ENCODE measurements at regions not wholly inside any gene's neighbourhood (a gene's known extent, or its start where the extent isn't known, plus 50 kb on each side); places are given as distances from the start of the nearest gene placed in this dataset.
"Not testable (repeated sequence)": the region's sequence is repeated elsewhere in the genome, so short reads cannot be mapped to it uniquely, and the experiment has no call there.

DNA sequence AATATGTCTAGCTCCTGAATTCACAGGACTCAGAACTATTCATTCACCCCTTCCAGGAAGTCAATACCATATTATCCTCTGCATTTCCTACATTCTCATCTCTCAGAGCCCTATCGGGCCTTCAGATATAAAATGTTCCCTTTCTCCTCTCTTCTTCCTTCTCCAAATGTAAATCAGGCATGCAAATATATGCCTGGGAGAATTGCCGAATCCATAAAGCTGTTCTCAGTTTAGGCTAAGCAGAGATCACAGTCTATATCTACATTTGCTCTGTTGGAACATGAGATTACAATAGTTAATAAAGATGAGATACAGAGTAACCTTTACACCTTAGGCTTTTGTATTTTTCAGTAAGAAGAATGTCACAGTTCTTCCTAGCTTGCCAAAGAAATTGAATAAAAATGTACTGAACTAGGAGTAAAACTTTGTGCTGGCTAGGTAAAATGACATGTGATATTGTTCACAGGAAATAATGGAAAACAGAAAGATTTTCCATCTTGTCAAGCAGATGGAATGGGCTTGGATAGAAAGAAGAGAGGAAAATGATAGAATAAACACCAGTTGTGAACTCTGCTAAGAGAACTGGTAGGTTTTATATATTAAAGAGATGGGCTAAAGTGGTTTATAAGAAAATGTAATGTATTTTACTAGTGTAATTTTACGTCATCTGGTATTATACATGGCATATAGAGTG, 161.5 kb downstream of the NRIP1 start:
- H3K27me3 Mint-ChIP-seq = no peaks in the 10 kb centered on the region
- H3K27ac Mint-ChIP-seq = no peak overlapping the region
- H3K36me3 Mint-ChIP-seq (ENCODE audit: low read depth) = no peaks in the 10 kb centered on the region
- no peak for ATAC-seq (replicated peaks)
- no peak overlapping the region for H3K4me3 Mint-ChIP-seq
- peaks cover 11% of the 10 kb centered on the region for H3K4me1 Mint-ChIP-seq
- H3K9me3 Mint-ChIP-seq = no peaks in the 10 kb centered on the region

DNA sequence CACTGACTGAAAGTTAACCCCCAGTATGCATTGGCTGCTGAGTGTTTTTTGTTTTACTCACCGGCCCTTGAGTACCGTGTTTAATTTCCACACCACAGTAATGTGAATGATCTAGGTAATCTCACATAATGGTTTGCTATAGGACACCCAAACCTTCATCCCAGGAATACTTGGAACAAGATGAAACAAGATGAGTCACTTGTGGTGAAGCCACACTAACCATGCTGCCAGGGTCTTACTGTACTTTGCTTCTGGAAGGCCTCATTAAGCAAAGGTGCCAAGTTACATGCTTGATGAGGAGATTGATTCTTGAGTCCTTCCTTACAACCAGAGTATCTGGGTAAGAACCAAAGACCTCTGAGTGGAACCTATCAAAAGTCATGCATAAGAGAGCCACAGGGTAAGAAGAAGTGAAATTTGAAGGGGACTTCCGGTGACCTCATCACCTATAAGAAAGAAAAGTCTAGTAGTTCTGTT, 163.3 kb downstream of the NRIP1 start:
- Mint-ChIP-seq H3K36me3 (ENCODE audit: low read depth) (no peaks in the 10 kb centered on the region), H3K4me1 (peaks cover 11% of the 10 kb centered on the region), H3K4me3 (no peak overlapping the region), H3K27ac (no peak overlapping the region), H3K9me3 (no peaks in the 10 kb centered on the region), H3K27me3 (no peaks in the 10 kb centered on the region)
- peak; percentile 84 for ATAC-seq (replicated peaks)

DNA sequence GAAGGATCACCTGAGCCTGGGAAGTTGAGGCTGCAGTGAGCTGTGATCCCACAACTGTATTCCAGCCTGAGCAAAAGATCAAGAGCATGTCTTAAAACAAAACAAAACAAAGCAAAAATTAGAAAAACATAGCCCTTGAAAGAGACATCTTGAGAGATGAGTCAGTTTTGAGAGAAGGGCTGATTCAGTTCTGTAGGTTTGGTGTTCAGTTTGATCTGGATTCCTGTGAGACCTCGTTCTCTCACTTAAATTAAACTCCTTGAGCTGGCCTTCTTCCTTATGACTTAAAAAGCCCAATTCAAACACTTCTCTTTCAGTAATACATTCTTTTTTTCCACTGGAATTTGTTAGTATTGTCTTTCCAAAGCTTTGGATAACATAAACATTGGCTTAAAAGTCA, 164.2 kb downstream of the NRIP1 start:
- Mint-ChIP-seq H3K4me1 (peaks cover 11% of the 10 kb centered on the region), H3K36me3 (ENCODE audit: low read depth) (no peaks in the 10 kb centered on the region), H3K9me3 (no peaks in the 10 kb centered on the region), H3K4me3 (peak overlapping the region; percentile 21), H3K27ac (peak overlapping the region; percentile 65), H3K27me3 (no peaks in the 10 kb centered on the region)
- ATAC-seq (replicated peaks) = peak; percentile 58

DNA sequence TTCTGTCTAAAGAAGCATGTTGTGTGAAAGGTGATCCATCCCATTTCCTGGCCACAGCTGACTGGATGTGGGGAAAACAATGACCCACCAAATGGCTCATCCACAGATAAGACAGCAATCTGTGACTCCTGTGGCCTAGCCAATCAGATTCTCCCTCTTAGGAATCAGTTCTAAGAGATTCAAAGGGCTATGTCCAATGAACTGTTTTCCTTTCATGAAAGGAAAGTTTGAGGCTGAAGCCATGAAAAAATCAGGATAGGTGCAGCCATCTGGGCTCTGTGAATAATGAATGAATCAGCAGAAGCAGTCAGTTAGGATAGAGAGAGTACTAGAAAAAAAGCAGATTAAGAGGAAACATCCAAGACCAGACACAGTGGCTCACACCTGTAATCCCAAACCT, 164.7 kb downstream of the NRIP1 start:
- Mint-ChIP-seq H3K4me1 (peaks cover 11% of the 10 kb centered on the region), H3K27me3 (no peaks in the 10 kb centered on the region), H3K9me3 (no peaks in the 10 kb centered on the region), H3K36me3 (ENCODE audit: low read depth) (no peaks in the 10 kb centered on the region), H3K27ac (peak overlapping the region; percentile 65), H3K4me3 (peak overlapping the region; percentile 21)
- ATAC-seq (replicated peaks) = no peak

DNA sequence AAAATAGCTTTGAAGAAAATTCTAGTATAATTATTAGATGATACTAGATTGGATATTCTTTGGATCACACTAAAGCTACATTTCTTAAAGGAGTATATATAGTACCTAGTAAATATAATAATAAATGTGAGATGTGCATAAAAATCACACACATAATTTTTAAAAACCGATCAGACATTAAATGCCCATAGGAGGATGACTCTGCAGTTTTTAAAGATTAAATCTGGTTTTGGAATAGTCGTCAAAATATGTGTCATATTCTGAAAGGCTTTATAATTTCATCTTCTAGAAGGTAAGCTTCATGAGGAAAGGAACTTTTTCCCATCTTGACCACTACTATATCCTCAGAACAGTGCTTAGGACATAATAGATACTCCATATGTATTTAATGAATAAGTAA, 169.0 kb downstream of the NRIP1 start:
- no peak overlapping the region for H3K4me3 Mint-ChIP-seq
- no peak for ATAC-seq (replicated peaks)
- H3K36me3 Mint-ChIP-seq (ENCODE audit: low read depth) = no peaks in the 10 kb centered on the region
- peaks cover 5% of the 10 kb centered on the region for H3K4me1 Mint-ChIP-seq
- H3K27me3 Mint-ChIP-seq = peaks cover 4% of the 10 kb centered on the region
- no peak overlapping the region for H3K27ac Mint-ChIP-seq
- no peaks in the 10 kb centered on the region for H3K9me3 Mint-ChIP-seq

DNA sequence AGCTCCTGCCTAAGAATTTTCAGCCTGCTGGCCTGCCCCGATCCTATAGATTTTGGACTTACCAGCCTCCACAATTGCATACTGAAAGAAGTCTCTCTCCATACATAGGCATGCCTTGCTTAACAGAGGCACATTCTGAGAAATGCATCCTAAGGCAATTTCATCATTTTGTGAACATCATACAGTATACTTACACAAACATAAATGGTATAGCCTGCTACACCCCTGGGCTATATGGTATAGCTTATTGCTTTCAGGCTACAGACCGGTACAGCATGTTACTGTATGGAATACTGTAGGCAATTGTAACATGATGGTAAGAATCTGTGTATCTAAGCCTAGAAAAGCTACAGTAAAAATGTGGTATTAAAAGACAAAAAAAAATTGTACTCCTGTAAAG, 174.7 kb downstream of the NRIP1 start:
- Mint-ChIP-seq H3K36me3 (ENCODE audit: low read depth) (no peaks in the 10 kb centered on the region), H3K9me3 (no peaks in the 10 kb centered on the region), H3K27ac (no peak overlapping the region), H3K27me3 (peaks cover 4% of the 10 kb centered on the region), H3K4me1 (no peaks in the 10 kb centered on the region), H3K4me3 (no peak overlapping the region)
- ATAC-seq (replicated peaks) = no peak

DNA sequence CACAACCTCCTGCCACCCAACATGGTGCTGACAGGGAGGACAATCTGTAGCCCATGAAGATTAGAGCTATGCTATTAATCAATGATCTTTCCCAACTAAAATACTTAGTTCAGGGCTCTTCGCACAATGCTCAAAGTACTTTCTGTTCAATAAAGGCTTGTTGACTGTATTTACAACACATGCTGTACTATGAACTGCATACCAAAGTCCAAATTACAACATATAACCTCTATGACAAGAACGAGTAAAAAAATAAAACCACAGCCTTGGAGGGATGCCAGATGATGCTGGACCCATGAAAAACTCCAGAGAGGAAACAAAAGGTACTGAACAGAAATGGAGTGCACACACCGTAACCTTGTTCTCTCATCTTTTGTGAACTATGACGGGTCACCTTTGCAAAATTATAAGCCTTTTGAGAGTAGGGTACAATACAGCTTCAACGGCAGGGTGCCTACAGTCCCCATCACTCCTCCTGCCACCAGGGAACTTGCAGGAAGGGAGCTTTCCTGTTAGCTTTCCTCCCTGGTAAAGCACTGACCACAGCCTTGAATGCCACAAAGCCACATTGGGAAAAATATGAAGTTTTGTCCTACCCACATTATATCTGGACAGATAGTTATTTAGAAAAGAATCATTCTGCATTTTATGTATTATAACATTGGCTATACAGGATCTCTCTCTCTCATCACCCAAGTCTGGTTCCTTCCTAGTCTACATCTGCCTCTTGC, 175.6 kb downstream of the NRIP1 start:
- H3K4me3 Mint-ChIP-seq = no peak overlapping the region
- no peaks in the 10 kb centered on the region for H3K9me3 Mint-ChIP-seq
- no peaks in the 10 kb centered on the region for H3K4me1 Mint-ChIP-seq
- peaks cover 4% of the 10 kb centered on the region for H3K27me3 Mint-ChIP-seq
- H3K36me3 Mint-ChIP-seq (ENCODE audit: low read depth) = no peaks in the 10 kb centered on the region
- no peak for ATAC-seq (replicated peaks)
- H3K27ac Mint-ChIP-seq = no peak overlapping the region

DNA sequence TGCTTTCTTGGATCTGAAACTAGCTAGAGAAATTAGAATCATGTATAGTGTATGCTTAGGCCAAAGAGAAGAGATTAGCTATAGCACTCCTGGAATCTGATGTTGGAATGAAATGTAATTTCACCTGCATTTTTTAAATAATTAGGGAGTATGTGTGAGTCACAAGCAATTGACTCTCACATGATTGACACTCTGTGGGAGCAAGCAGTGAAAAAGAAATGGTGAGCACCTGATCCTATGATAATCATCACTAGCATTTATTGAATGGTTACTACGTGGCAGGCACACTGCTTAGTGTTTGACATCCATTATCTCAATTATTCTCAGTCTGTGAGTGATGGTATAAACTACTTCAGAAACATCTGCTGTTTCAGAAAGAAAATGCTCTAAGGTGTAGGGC, 176.6 kb downstream of the NRIP1 start:
- no peak overlapping the region for H3K4me3 Mint-ChIP-seq
- H3K27ac Mint-ChIP-seq = no peak overlapping the region
- no peaks in the 10 kb centered on the region for H3K9me3 Mint-ChIP-seq
- no peak for ATAC-seq (replicated peaks)
- H3K4me1 Mint-ChIP-seq = no peaks in the 10 kb centered on the region
- H3K36me3 Mint-ChIP-seq (ENCODE audit: low read depth) = no peaks in the 10 kb centered on the region
- H3K27me3 Mint-ChIP-seq = peaks cover 4% of the 10 kb centered on the region

DNA sequence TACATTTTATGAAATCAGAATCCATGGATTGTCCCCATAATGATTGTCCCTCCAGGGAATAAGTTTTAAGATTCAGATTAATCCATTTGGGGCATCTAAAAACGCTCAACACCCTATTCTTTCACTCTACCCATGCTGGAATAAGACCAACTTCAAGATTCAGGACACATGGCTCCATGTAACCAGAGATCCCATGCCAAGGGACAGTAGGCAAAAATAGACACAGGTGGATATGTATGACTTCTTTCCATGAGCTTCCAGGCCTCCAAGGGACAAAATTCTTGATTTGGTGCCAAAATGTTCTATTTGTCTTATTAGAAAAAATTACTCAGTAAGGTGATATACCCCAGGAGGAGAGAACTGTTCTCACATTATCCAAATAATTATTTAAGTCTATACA, 178.8 kb downstream of the NRIP1 start:
- H3K9me3 Mint-ChIP-seq = no peaks in the 10 kb centered on the region
- no peak overlapping the region for H3K4me3 Mint-ChIP-seq
- H3K36me3 Mint-ChIP-seq (ENCODE audit: low read depth) = no peaks in the 10 kb centered on the region
- H3K4me1 Mint-ChIP-seq = no peaks in the 10 kb centered on the region
- no peak for ATAC-seq (replicated peaks)
- peaks cover 3% of the 10 kb centered on the region for H3K27me3 Mint-ChIP-seq
- H3K27ac Mint-ChIP-seq = no peak overlapping the region

DNA sequence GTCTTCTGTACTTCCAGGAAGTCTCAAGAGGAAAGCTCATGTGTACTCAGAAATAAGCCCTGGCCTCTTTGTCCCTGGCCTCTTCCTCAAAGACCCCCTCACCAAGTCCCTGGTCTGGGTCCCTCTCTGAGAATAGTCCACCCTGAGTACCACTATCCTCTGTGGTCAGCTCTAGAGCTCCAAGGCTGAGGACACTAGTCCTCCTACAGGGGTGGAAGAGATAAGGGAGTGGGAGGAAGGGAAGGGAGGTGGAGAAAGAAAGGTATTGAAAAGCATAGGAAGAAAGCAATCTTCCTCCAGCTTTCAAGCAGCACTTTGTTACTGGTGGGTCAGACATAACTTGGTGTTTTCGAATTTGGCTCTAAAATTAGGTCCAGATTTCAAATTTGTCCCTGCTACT, 181.4 kb downstream of the NRIP1 start:
- no peak for ATAC-seq (replicated peaks)
- Mint-ChIP-seq H3K9me3 (no peaks in the 10 kb centered on the region), H3K4me3 (no peak overlapping the region), H3K36me3 (ENCODE audit: low read depth) (no peaks in the 10 kb centered on the region), H3K4me1 (no peaks in the 10 kb centered on the region), H3K27me3 (peaks cover 3% of the 10 kb centered on the region), H3K27ac (no peak overlapping the region)

DNA sequence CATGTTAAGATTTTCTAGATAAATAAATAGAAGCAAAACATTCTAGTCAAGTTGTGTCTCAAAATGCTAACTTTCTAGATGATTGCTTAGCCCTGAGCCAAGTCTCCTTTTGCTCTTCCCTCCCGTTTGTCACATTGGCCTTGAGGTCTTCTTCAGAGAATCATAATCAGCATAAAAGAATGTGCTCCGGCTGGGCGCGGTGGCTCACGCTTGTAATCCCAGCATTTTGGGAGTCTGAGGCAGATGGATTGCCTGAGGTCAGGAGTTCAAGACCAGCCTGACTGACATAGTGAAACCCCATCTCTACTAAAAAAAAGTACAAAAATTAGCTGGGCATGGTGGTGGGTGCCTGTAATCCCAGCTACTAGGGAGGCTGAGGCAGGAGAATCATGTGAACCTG, 182.3 kb downstream of the NRIP1 start:
- not testable (repeated sequence) for H3K27me3 Mint-ChIP-seq; ATAC-seq (replicated peaks); H3K27ac Mint-ChIP-seq; H3K4me1 Mint-ChIP-seq; H3K36me3 Mint-ChIP-seq (ENCODE audit: low read depth); H3K9me3 Mint-ChIP-seq; H3K4me3 Mint-ChIP-seq

DNA sequence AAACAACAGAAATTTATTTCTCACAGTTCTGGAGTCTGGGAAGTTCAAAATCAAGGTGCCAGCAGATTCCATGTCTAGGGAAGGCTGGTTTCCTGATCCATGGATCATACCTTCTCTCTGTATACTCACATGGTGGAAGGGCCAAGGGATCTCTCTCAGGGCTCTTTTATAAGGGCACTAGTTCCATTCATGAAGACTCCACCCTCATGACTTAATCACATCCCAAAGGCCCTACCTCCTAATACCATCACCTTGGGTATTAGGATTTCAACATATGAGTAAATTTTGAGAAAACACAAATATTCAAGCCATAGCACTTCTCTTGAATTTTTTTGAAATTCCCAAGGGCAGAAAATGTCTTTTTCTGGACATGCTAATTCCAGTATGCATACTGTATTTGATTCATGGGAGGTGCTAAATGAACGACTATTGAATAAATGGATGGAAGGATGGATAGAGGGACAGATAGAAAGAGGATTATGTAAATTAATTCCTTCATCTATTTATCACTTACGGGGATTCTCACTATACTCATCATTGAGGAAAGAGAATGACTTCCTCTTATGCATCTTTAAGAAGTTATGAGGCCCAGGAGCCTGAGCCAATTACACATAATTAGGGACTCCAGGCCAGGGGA, 182.8 kb downstream of the NRIP1 start:
- no peak for ATAC-seq (replicated peaks)
- H3K27ac Mint-ChIP-seq = no peak overlapping the region
- peaks cover 3% of the 10 kb centered on the region for H3K27me3 Mint-ChIP-seq
- no peaks in the 10 kb centered on the region for H3K4me1 Mint-ChIP-seq
- H3K4me3 Mint-ChIP-seq = no peak overlapping the region
- no peaks in the 10 kb centered on the region for H3K36me3 Mint-ChIP-seq (ENCODE audit: low read depth)
- H3K9me3 Mint-ChIP-seq = no peaks in the 10 kb centered on the region

DNA sequence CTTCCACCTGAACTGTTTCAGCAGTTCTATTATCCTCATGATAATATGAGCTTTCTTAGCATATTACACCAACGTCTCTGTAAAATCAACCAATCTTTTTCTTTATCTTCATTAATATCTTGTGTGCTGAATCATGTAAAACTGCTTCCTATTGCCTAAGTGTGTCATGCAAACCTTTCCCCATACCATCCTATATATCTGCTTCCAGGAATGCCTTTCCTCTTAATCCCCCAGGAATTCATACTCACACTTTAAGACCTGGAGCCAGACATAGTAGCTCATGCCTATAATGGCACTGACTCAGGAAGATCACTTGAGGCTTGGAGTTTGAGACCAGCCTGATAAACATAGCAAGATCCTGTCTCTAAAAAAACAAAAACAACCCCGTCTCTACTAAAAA, 183.9 kb downstream of the NRIP1 start:
- Mint-ChIP-seq H3K9me3 (no peaks in the 10 kb centered on the region), H3K4me3 (no peak overlapping the region), H3K36me3 (ENCODE audit: low read depth) (no peaks in the 10 kb centered on the region), H3K27ac (no peak overlapping the region), H3K27me3 (peaks cover 3% of the 10 kb centered on the region), H3K4me1 (no peaks in the 10 kb centered on the region)
- ATAC-seq (replicated peaks) = no peak

DNA sequence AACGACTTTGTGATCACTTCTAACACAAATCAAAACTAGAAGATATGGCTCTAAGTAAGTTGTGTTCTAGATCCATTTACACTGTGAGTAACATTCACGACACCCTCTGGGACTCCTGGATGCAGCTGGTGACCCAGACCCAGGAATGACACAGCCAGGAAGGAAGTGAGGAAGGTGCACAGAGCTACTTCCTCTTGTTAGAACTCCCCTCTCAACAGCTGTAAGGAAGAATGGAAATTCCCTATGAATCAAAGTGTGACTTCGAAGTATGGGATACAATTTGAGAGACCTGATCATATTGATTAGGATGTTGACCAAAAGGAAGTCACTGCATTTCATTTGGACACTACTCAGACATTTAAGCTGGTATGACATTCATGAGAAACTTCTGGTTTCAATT, 185.3 kb downstream of the NRIP1 start:
- H3K27me3 Mint-ChIP-seq = peaks cover 3% of the 10 kb centered on the region
- no peak for ATAC-seq (replicated peaks)
- no peaks in the 10 kb centered on the region for H3K36me3 Mint-ChIP-seq (ENCODE audit: low read depth)
- no peaks in the 10 kb centered on the region for H3K4me1 Mint-ChIP-seq
- H3K9me3 Mint-ChIP-seq = no peaks in the 10 kb centered on the region
- no peak overlapping the region for H3K4me3 Mint-ChIP-seq
- H3K27ac Mint-ChIP-seq = no peak overlapping the region

DNA sequence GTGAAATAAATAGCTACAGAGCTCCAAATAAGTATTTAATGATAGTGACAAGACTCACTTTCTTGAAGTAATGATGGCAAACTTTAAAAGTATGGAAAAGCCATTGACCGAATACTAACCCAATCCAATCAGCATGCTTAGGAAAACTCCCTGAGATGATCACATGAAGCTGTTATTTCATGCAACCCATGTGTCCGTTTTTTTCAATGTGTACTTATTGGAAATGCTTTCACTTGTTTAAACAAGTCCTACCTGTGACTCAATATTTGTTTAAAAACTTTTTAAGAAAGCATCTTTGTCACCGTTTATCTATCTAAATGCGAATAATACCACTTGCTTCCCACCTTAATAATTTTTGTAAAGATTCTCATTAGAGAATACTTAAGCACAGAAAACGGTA, 185.8 kb downstream of the NRIP1 start:
- no peak for ATAC-seq (replicated peaks)

More for the DNA sequence above, 185.8 kb downstream of the NRIP1 start:
- Mint-ChIP-seq H3K27me3 (peaks cover 3% of the 10 kb centered on the region), H3K9me3 (no peaks in the 10 kb centered on the region), H3K4me1 (no peaks in the 10 kb centered on the region), H3K27ac (no peak overlapping the region), H3K36me3 (ENCODE audit: low read depth) (no peaks in the 10 kb centered on the region), H3K4me3 (no peak overlapping the region)
